Putamen (tissue), 1 donor: ENCODE measurements at regions not wholly inside any gene's neighbourhood (a gene's known extent, or its start where the extent isn't known, plus 50 kb on each side); places are given as distances from the start of the nearest gene placed in this dataset.

Experiments used
- DNase-seq: peaks from one replicate; pipeline ENCODE4 v3.0.0-alpha.2; 2016; ENCODE audit warnings: low spot score

DNA sequence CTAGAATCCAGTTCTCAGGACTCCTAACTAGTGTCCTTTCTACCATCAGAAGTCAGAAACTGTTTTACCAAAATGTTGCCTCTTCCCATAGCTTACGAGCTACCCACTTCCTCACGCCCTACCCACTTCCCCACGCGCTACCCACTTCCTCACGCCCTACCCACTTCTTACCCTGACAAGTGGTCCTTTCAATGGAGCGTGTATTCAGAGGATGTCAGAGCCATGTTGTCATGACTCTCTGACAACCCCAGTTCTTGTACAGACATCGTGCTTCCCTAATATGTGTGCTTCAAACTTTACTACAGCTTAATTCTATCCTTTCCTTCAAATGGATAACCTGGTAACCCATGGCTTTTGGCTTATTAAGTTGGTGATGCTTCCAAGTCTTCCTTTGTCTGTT lies 84.8 kb upstream of the PHF14 start:
- DNase-seq, result no peak

DNA sequence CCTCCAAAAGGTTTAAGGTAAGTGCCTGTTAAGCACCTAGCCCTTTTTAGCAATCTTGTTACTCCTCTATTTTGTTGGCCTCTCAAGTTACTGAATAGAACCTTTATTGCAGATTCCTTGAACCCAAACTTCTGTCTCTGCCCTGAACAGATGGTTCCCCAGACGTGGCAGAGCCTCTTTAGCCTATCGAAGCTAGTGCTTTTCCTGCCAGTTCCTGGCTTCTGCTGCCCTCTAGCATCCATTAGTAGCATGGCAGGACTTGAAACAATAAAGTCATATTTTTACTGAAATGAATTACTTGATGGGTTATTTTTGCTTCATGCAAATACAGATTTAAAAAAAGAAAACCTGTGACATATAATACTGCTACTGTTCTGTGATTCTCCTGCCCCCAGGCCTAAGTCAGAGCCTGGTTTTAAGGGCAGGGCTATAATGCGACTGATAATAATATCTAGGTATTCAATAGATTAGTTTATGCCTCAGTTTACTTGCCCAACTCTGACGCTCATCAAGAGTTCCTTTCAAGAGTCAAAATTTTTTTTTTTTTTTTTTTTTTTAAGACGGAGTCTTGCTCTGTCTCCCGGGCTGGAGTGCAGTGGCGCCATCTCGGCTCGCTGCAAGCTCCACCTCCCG lies 84.3 kb upstream of the PHF14 start:
- DNase-seq, result peak; percentile 33

DNA sequence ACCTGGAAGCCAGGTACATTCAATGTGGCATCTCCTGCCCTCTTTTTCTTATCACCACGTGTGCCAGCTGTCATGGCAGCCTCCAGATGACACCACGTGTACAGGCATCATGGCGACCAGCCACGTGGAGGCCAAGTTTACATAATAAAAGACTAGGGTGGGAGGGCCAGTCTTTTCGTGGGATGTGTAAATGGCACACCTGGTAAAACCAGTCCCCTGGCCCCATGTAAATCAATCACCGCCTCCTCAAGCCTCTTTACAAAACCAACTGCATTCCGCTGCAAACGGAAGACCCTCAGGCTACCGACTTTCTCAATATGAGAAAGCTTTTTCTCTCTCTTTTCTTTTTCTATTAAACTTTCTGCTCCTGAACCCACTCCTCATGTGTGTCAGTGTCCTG lies 65.1 kb upstream of the PHF14 start:
- no peak for DNase-seq

GRCh38 chr7:10910447-10910846 lies 63.2 kb upstream of the PHF14 start:
- DNase-seq, result no peak

- DNase-seq, result no peak
Measured at GRCh38 chr7:10912077-10912476, 61.6 kb upstream of the PHF14 start.

DNA sequence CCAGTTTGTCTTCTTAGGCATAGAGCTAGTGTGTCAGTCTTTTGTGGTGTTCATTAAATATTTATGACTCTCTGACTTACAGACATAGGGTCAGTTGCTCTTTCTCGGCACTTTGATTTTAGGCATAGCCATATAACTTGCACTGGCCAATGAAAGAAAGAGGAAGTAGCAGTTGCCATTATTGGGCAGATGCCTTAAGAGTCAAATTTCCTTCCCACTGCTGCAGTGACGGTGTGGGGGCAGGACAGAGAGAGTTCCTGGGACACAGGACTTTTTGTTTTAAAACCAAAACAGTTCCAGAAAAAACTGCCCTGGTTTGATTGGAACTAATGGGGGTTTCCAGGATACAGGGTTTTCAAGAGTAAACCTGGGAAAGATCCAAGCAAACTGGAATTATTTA lies 60.2 kb upstream of the PHF14 start:
- no peak for DNase-seq

GRCh38 chr7:10918093-10918590 lies 55.5 kb upstream of the PHF14 start:
- no peak for DNase-seq

- no peak for DNase-seq
Measured at GRCh38 chr7:10919923-10920322, 53.7 kb upstream of the PHF14 start.
